ENCODE measurements at regions not wholly inside any gene's neighbourhood (a gene's known extent, or its start where the extent isn't known, plus 50 kb on each side); places are given as distances from the start of the nearest gene placed in this dataset.

DNA sequence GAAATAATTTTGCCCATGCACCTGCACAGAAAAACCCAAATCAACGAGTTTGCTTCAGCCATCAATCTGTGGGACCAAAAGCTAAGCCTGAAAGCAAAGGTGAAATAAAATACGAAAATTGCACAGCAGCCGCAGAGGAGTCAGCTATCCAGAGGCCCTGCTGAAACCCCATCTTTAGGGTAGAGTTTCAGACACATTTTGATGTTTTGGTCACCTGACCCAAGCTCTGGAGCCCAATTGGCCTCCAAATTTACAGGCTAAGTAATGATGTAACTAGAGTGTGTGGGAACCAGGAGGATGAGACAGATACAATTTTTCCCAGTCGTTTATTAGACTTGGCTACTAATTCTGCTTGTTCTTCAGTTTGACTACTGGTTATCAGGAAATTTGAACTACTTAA, 308.6 kb upstream of the ATP11B start:
- DNase-seq = no peak

DNA sequence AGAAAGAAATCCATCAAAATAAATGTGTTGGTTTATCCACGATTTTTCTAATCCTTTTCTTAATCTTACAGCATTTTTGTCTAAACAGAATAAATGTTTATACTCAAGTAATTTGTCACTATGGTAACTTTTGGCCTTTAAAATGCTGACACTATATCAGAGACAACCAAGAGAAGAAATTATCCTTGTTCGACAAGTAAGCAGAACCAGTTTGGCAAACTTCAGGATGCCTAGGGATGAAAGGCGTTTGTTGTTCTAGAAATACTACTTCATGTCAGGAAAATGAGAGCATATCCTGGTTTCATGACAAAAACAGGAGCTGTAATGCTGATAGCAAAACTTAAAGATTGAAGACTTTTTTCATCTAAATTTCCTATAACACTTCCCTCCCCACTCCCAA, 308.0 kb upstream of the ATP11B start:
- no peaks in the 10 kb centered on the region for H3K36me3 ChIP-seq (replicated peaks)
- TF ChIP-seq, protein P1, sequence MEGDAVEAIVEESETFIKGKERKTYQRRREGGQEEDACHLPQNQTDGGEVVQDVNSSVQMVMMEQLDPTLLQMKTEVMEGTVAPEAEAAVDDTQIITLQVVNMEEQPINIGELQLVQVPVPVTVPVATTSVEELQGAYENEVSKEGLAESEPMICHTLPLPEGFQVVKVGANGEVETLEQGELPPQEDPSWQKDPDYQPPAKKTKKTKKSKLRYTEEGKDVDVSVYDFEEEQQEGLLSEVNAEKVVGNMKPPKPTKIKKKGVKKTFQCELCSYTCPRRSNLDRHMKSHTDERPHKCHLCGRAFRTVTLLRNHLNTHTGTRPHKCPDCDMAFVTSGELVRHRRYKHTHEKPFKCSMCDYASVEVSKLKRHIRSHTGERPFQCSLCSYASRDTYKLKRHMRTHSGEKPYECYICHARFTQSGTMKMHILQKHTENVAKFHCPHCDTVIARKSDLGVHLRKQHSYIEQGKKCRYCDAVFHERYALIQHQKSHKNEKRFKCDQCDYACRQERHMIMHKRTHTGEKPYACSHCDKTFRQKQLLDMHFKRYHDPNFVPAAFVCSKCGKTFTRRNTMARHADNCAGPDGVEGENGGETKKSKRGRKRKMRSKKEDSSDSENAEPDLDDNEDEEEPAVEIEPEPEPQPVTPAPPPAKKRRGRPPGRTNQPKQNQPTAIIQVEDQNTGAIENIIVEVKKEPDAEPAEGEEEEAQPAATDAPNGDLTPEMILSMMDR (IDR thresholded peaks at IDR 0.05; ENCODE audit: low read depth, low read length, missing control alignments) = no peak
- no peak overlapping the region for H3K4me3 ChIP-seq (ENCODE audit: low read depth, low read length)
- no peak overlapping the region for H3K27ac ChIP-seq
- no peak for DNase-seq
- no peaks in the 10 kb centered on the region for H3K27me3 ChIP-seq (replicated peaks)
- in situ Hi-C loops (cut with HindIII; ENCODE audit: low pct_ligation_motif_present, low sequenced_read_pairs) = no loop called here

More for the DNA sequence above, 308.6 kb upstream of the ATP11B start:
- Histone ChIP-seq H3K27ac (no peak overlapping the region), H3K36me3 (replicated peaks) (no peaks in the 10 kb centered on the region), H3K27me3 (replicated peaks) (no peaks in the 10 kb centered on the region), H3K4me3 (ENCODE audit: low read depth, low read length) (no peak overlapping the region)
- in situ Hi-C loops (cut with HindIII; ENCODE audit: low pct_ligation_motif_present, low sequenced_read_pairs) = no loop called here
- TF ChIP-seq, protein P1 (IDR thresholded peaks at IDR 0.05; ENCODE audit: low read depth, low read length, missing control alignments) = no peak

DNA sequence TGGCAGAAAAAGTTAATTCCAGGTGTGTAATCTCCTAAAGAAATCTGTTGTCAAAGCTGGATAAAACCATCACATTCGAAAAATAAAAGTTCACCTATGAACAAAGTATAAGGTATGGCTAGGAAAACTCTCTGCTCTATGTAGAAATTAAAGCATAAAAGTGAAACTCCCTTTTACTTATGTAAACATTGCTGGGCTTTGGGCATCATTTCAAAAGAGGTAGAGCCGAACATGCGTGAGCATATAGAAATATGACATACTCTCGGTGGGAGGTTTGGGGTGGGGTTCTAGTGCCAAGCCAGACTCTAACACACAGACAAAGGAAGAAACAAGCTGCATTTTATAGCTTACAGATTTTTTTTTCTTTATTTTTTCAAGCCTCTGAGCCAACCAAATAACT, 306.8 kb upstream of the ATP11B start:
- H3K27me3 ChIP-seq (replicated peaks) = no peaks in the 10 kb centered on the region
- no peak for DNase-seq
- in situ Hi-C loops (cut with HindIII; ENCODE audit: low pct_ligation_motif_present, low sequenced_read_pairs) = no loop called here
- no peaks in the 10 kb centered on the region for H3K36me3 ChIP-seq (replicated peaks)
- no peak overlapping the region for H3K4me3 ChIP-seq (ENCODE audit: low read depth, low read length)
- H3K27ac ChIP-seq = no peak overlapping the region
- TF ChIP-seq, protein P1 (IDR thresholded peaks at IDR 0.05; ENCODE audit: low read depth, low read length, missing control alignments) = no peak

DNA sequence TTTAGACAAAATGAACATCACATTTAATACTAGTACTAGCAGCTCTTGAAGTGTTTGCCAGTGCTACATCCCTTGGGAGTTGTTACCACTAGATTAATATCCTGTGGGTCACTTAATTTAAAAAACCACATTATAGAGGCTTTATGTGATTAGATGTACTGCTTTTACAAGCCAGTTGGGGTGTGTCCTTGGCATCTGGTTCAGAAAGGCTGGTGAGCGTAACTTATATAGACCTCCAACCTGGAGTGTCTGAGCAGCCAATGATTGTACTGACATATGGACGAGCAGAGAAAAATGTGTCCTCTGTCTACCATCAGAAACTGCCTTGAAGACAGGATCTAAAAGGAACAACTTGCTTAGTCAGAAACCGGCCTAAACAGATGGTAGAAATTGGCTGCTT, 306.2 kb upstream of the ATP11B start:
- no peak for DNase-seq
- H3K4me3 ChIP-seq (ENCODE audit: low read depth, low read length) = no peak overlapping the region
- in situ Hi-C loops (cut with HindIII; ENCODE audit: low pct_ligation_motif_present, low sequenced_read_pairs) = no loop called here
- H3K27ac ChIP-seq = no peak overlapping the region
- no peaks in the 10 kb centered on the region for H3K36me3 ChIP-seq (replicated peaks)
- TF ChIP-seq, protein P1 (IDR thresholded peaks at IDR 0.05; ENCODE audit: low read depth, low read length, missing control alignments) = no peak
- H3K27me3 ChIP-seq (replicated peaks) = no peaks in the 10 kb centered on the region

DNA sequence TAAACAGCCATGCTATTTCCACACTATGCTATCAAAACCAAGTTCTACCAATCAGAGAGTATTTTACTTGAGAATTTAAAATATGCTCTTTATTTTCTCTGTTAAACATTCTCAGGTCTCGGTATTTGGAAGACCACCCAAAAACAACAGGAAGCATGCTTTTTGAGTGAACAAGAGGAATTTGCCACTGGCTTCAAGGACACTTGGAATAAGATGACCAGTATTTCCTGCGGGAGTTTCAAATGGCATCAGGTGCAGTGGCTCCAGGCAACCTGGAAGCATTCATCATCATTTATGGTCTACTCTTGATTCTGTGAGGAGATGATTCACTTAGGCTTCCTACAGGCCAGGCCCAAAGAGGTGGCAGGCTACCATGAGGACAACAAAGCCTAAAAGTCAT, 305.7 kb upstream of the ATP11B start:
- Histone ChIP-seq H3K36me3 (replicated peaks) (no peaks in the 10 kb centered on the region), H3K27ac (no peak overlapping the region), H3K4me3 (ENCODE audit: low read depth, low read length) (no peak overlapping the region), H3K27me3 (replicated peaks) (no peaks in the 10 kb centered on the region)
- DNase-seq = no peak
- in situ Hi-C loops (cut with HindIII; ENCODE audit: low pct_ligation_motif_present, low sequenced_read_pairs) = no loop called here
- TF ChIP-seq, protein P1 (IDR thresholded peaks at IDR 0.05; ENCODE audit: low read depth, low read length, missing control alignments) = no peak
